HG03571 (cell line): ENCODE measurements at regions not wholly inside any gene's neighbourhood (a gene's known extent, or its start where the extent isn't known, plus 50 kb on each side); places are given as distances from the start of the nearest gene placed in this dataset.

Experiments used
- ATAC-seq: cut with Tn5 transposase; IDR thresholded peaks from one replicate; pipeline ENCODE4 v1.9.1; 2021; ENCODE audit not compliant: unreplicated experiment

DNA sequence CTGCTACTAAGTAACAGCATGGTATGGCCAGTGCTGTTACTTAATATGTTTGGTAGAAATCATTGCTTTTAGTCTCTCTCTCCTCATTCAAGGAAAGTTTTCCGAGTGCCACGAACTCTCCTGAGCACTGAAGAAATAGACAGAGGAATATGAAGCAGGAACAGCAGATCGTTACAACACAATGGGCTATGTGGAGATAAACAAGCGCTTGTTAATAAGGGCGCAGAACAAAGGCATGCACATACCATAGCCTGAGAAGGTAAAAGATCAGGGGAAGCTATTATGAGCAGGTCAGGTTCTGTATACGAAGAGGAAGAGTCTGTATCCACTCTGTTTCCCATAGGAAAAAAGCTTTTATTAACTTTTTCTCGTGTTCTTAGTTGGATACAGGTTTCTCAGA, 156.2 kb upstream of the CPNE8 start:
- ATAC-seq, result no peak

DNA sequence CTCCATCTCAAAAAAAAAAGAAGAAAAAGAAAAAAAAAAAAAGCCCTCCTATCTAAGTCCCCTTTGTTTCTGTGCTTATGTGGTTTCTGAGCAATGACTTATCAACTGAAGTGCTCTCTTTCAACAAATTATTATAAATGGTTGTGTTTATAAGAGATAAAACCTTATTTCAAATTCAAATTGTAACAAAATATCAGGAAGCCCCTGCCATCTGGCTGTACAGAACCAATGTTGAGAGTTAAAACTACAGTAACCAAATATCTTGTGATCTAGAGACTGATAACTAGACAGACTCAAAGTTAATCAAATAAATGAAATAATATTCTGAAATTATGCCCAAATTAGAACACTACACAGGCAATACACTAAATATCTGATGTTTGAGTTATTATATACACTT, 143.0 kb upstream of the CPNE8 start:
- ATAC-seq, result no peak

DNA sequence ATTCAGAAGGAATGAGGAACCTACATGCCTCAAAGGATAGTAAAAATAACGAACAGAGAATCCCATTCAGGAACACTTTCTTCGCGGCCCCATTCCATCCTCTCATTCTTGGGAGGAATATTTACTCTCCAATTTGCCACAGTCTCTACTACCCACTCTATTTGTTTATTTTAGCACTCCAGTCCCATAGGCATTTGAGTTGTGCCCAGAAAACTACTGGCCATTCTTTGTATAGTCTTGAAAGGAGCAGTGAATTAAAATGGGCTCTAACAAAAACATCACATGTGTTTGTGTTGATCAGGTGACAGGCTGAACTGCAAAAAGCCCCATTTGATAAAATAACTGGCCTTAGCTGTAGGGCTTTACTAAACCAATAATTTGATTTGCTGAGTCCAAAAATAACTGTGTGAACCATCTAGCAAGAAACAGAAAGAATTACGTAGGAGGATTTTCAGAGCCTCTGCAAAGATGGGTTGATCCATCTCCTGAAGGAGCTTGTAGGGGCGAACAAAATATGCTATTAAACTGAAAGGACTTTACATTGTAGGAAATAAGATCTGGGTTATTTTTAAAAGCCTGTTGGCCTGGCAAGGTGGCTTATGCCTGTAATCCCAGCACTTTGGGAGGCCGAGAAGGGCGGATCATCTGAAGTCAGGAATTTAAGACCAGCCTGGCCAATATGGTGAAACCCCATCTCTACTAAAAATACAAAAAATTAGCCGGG, 142.3 kb upstream of the CPNE8 start:
- no peak for ATAC-seq

DNA sequence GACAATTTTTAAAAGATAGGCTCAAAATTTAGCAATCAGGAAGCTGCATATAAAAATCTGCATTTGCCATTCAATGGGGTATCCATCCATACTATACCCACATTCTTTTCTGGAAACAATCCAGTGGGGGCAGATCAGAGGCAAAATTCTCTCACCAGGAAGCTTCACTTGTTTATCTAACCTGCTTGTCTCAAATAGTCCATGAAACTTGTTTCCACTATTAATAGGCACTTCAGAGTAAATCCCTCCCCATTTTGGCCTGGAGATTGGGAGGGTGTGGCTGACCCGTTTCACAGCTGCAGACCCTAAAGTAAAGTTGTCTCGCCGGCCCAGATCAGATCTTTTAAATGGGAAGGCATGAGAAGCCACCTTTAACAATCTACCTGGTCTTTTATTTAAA, 139.4 kb upstream of the CPNE8 start:
- no peak for ATAC-seq

DNA sequence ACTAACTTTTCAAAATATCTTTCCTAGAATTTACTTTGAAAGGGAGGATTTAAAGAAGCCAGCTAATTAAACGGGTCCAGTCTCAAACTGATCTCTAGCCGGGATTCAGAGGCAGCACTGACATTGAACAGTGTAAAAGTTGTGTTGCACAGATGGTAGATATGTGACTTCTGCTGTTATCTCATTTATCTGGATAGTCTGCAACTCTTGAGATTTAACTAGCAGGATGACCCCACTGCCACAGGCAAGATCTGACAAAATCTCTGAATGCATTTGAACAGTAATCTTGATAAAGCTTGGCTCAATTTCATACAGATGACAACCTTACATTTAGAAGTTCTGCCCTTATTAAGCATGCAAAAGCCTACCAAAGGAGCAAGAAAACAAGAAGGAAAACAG, 138.0 kb upstream of the CPNE8 start:
- ATAC-seq, result no peak

DNA sequence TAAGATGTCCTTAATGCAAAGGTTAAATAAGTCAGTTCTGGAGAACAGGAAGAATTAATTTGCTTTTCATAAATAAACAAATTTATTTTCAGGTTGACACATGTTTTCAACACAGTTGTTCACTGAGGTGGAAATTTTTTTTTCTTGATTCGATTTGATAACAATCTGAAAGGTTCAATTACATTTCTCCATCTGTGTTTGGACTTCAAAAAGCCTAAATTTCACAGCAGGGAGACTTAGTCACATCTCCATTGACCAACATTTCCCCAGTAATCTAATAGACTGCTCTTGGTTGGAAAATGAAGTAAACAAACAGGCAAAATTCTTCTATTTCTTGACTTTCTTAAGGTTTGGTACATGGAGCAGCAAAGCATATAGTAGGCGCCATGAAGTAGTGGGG, 134.9 kb upstream of the CPNE8 start:
- no peak for ATAC-seq

DNA sequence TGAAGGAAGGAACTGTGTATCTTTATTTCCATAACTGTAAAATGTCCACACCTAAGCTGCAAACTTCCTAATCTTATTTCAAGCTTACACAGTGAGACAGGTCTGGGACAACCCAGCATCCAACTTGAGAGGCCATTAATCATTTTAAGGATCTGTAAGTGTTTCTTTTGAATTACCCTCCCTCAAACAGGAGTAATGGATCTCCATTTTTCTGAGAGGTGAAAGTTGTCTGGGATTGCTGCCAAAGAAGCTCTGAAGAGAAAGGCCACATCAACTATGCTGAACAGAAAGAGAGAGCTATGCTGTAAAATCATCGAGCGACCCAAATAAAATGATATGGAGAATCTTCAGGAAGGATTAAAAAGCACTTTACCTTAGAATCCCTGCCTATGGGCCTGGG, 131.7 kb upstream of the CPNE8 start:
- no peak for ATAC-seq

DNA sequence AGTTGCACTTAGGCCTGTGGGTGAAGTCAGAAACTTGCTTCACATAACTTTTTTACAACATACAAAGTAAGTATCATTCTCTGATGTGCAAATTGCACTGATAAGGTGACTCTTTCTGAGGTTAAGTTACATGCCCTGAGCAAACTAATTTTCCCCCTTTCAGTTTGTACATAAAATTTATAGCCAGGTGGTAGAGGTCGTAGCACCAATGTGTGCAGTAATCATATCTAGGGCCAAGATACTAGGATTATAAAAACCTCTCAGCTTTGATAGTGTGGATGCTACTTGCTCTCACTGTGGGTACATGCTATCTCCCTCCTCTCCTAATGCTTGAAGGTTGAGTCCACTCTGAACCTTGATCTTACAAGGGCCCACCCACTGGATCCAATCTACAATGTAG, 130.7 kb upstream of the CPNE8 start:
- no peak for ATAC-seq

DNA sequence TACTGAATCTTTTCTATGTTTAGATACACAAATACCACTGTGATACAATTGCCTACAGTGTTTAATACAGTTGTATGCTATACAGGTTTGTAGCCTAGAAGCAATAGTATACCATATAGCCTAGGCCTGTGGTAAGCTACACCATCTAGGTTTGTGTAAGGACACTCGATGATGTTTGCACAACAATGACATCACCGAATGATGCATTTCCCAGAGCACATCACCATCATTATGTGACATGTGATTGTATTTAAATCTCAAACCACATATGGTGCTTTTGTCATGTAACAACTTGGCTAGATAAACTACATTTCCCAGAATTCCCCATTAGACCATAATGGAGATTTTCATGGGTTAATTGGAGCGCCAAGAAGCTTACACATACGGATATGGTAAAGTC, 128.4 kb upstream of the CPNE8 start:
- no peak for ATAC-seq

DNA sequence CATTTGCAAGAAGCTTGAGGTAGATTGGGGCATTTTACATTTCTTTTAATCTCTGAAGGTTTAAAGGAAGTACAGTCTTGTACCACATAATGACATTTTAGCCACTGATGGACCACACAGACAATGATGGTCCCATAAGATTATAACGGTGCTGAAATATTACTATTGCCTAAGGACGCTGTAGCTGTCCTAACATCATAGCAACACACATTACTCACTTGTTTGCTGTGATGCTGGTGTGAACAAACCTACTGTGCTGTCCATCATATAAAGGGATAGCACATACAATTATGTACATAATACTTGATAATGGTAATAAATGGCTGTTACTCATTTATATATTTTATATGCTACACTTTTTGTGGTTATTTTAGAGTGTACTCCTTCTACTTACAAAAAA, 127.1 kb upstream of the CPNE8 start:
- no peak for ATAC-seq

DNA sequence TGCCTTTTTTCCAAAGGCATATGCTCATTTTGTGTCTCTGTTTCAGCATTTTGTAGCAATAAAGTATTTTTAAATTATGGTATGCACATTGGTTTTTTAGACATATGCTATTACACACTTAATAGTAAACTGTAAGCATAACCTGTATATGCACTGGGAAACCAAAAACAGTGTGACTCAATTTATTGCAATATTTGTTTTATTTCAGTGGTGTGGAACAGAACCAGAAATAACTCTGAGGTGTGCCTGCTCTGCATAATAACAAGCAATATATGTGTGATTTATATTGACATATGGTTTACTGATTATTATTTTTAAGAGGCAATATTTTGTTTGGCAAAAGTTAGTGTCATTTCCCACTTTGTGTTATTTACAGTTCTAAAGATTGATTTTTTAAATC, 126.6 kb upstream of the CPNE8 start:
- no peak for ATAC-seq

DNA sequence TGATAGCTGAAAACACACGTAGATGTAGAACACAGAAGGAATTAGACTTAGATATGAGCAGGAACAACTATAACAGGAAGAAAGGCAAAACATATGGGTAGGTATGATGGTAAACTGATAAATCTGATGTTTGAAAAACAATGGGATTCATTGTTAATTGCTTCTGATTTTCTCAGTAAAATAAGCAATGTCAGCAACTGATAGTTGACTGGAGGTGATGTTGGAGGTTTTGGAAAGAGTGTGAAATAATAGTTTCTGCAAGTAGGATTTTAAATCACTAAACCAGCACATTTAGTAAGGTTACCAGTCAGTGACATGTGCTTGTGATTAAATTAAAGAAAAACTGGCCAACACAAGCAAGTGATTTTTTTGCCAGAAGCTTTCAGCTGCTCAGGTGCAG, 123.0 kb upstream of the CPNE8 start:
- no peak for ATAC-seq

DNA sequence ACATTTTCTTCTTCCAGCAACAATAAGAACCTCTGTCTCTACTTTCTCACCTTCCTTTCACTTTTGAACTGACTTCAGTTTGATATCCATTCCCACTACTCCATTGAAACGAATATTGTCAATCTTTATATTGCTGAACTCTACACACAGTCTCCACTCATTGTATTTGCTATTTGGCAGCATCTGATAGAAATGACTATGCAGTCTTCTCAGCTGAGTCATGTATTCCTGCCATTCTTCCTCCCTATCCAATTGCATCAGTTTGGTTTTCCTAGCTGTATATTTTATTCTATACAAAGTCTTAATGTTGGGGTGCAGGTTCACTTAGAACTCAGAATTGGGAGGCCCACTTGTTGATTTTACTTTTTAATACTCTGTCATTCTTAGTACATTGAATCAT, 107.5 kb upstream of the CPNE8 start:
- no peak for ATAC-seq

DNA sequence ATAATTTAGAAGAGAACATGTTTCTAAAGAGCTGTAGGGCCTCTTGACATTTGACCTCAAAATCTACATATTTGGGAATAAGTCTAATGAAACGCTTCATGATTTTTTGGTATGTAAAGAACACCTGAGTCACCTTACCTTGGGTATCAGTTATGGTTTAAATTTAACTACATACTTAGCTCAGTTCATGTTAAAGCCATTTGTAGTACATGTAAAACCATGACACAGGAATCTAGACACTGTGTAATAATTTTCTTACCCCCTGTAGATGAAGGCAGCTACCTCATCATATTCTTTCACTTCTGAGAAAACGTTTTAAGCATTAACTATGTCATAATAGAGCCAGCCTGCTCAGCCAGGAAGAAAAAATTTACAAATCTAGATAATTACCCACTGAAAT, 105.8 kb upstream of the CPNE8 start:
- no peak for ATAC-seq

DNA sequence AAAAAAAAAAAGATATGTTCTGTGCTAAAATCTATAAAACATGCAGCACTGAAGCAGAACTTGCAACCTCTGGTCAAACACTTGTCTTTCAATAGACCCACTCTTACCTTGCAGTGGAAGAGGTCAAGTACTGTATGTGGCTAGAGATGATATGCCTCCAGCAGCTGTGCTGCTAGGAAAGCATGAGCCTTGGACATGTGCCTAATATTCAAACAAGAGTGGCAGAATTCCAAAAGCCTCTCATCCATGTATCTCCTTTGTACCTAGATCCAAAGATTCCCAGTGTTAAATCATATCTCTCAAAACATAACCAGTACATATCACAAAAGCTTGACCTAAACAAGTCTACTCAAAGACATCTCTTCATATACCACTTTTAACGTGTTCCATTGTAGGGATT, 105.0 kb upstream of the CPNE8 start:
- no peak for ATAC-seq

DNA sequence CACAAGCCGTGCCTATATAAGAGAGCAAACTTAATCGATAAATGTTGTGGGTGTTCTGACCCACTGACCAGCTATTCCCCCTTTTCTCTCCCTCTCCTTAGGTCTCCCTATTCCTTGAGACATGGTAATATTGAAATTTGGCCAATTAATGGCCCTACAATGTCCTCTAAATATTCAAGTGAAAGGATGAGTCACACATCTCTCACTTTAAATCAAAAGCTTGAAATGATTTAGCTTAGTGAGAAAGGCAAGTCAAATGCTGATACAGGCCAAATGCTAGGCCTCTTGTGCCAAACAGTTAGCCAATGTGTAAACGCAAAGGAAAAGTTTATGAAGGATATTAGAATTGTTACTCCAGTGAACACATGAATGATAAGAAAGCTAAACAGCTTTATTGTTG, 102.2 kb upstream of the CPNE8 start:
- ATAC-seq, result no peak

DNA sequence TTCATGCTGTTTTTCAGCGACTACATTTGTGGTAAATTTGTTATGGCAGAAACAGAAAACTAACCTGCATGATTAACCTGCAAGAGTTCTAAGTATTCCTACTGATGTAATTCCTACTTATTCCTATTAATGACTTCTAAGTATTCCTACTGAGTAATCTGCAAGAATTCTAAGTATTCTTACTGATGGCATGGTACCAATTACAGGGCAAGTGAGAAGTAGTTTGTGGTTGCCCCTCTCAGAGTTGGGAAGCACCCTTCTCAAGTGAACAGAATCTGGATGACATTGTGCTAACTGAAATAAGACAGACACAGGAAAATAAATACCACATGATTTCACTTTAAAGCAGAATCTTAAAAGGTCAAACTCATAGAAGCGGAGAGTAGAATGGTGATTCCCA, 100.9 kb upstream of the CPNE8 start:
- no peak for ATAC-seq

DNA sequence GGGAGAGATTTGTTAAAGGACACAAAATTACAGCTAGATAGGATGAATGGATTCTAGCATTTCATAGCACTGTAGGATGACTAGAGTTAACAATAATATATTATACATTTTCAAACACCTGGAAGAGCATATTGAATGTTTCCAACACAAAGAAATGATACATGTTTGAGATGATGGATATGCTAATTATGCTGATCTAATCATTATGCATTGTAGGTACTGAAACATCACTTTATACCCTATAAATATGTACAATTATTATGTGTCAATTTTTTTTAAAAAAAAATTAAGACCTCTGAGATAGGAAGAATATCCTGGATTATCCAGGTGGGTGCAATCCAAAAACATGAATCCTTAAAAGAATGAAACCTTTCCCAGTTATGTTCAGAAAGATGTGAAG, 100.3 kb upstream of the CPNE8 start:
- ATAC-seq, result no peak

DNA sequence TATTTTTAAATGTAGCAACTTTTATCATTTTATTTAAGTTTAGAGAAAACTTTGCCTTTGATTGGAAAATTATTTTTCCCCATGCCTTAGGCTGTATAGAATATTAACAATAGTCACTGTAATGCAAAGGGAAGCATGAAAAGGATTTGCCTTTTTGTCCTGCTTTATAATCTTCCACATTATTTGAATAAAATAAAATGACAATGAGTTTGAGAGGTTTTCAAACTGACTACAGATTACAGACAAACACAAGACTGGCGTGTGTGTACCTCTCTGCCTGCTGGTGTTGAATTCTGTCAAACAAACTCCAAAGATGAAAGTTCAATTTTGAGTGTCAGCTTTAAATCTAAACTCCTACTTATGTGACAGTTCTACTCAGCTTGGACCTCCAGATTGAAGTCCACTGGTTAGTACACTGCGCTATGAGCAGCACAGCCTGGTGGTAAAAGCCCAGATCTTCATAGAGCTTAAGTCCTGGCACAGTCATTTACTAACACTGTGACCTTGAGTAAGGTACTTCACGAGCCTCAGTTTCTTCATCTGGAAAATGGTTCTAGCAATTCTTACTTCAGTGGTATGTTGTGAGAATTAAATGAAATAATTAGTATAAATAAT, 98.3 kb upstream of the CPNE8 start:
- ATAC-seq, result no peak

DNA sequence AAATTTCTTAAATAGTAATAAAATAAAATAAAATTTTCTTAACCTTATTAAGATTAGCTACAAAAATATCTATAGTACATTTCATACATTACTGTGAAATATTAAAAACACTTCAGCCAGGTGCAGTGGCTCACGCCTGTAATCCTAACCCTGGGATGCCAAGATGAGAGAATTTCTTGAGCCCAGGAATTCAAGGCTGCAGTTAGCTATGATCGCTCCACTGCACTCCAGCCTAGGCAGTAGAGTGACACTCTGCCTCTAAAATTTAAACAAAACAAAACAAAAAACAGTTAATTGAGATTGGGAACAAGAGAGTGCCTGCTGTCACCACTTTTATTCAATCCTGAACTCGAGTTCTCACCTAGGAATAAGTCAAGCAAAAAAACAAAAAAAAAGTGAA, 95.0 kb upstream of the CPNE8 start:
- ATAC-seq, result no peak

DNA sequence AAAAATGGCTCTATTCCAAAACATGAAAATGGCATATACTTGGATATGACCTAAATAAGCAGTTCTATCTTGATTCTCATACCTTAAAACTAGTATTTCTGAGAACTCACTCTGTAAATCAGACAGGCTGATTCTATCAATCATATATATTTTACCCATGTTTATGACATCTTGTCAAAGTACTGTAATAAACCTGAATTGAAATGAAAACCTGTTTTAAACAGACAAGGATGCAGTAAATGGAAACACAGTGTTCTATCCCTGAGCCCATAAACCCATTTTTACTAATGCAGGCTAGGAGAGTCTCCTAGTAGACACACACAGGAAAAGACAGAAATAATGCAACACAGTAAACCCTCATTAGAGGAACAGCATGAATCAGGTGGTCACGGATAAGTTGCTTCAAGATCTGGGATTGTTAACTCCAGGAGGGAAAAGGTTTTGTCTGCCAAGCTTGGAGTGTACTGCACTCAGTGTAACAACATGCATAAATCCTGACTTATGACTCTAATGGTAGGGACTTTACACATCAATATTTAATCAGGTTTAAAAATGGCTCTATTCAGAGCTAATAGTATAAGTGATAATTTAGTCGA, 93.6 kb upstream of the CPNE8 start:
- ATAC-seq, result no peak

DNA sequence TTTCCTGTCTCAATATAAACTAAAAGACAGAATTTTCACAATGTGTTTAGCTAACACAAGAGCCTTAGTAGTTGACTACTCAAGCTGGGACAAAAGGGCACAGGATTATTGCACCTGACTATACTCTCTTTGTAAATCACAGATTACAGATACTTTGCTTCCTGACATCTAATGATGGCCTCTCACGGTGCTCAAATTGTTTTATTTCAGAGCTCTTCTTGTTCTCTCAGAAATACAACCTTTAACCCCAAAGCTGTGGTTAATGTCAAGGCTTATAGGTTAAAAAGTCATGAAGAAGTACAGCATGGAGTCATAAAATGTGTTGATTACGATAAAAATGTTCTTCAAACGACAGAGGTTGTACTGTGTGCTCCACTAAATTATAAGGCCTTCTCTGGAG, 89.9 kb upstream of the CPNE8 start:
- no peak for ATAC-seq

DNA sequence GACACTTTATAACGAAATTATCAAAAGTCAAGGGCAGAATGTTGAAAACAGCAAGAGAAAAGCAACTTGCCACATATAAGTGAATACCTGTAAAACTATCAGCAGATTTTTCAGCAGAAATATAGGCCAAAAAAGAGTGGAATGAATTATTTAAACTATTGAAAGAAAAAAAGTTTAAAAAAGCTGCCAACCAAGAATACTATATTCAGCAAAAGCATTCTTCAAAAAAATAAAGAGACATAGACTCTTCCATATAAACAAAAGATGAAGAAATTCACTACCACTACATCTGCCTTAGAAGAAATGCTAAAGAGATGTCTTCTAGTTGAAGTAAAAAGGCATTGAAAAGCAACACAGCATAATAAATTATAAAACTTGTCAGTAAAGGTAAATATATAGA, 80.6 kb upstream of the CPNE8 start:
- ATAC-seq, result no peak
